ENCODE measurements at regions not wholly inside any gene's neighbourhood (a gene's known extent, or its start where the extent isn't known, plus 50 kb on each side); places are given as distances from the start of the nearest gene placed in this dataset.

DNA sequence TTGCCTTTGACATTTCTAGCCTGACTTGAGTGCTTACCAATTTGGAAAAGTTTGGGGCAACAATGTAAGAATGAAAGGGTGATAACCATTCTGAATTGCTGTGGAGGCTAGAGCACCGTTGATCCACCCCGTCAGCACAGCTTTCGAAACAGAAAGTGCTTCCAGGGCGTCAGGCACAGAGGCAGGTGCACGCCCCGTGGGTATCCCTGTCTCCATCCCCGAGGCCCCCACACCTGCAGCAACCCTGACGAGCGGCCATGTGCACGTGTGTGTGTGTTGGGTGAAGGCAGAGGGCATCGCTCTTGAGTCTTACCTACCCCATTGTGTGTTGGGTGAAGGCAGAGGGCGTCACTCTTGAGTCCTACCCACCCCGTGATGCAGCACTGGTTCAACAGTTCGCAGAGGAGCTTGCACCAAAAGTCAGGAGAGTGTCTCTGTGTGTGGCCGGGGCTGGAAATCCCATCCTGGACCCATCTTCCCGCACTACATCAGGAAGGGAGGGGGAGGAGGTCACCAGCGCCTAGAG, 404.5 kb downstream of the BRD1 start:
- TF ChIP-seq, protein P1, sequence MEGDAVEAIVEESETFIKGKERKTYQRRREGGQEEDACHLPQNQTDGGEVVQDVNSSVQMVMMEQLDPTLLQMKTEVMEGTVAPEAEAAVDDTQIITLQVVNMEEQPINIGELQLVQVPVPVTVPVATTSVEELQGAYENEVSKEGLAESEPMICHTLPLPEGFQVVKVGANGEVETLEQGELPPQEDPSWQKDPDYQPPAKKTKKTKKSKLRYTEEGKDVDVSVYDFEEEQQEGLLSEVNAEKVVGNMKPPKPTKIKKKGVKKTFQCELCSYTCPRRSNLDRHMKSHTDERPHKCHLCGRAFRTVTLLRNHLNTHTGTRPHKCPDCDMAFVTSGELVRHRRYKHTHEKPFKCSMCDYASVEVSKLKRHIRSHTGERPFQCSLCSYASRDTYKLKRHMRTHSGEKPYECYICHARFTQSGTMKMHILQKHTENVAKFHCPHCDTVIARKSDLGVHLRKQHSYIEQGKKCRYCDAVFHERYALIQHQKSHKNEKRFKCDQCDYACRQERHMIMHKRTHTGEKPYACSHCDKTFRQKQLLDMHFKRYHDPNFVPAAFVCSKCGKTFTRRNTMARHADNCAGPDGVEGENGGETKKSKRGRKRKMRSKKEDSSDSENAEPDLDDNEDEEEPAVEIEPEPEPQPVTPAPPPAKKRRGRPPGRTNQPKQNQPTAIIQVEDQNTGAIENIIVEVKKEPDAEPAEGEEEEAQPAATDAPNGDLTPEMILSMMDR (IDR thresholded peaks at IDR 0.05) = no peak
- no peak for TF ChIP-seq EZH2 (IDR thresholded peaks at IDR 0.05; ENCODE audit: borderline replicate concordance, insufficient read depth, low read depth, low read length, poor library complexity, severe bottlenecking)
